Hepatocyte (in vitro differentiated cells): ENCODE measurements at regions not wholly inside any gene's neighbourhood (a gene's known extent, or its start where the extent isn't known, plus 50 kb on each side); places are given as distances from the start of the nearest gene placed in this dataset.

Source experiments
- CTCF ChIP-seq: fragments of 200-600 bp; sonication (generic); IDR thresholded peaks from 2 replicates; pipeline ENCODE4 v1.5.1; 2016; ENCODE audit warnings: antibody characterized with exemption, mild to moderate bottlenecking; ENCODE audit not compliant: poor library complexity
- EZH2 ChIP-seq: fragments of 200-600 bp; sonication (generic); IDR thresholded peaks from 2 replicates; pipeline ENCODE4 v1.6.1; 2016; ENCODE audit warnings: antibody characterized with exemption, mild to moderate bottlenecking, borderline replicate concordance
- EZH2phosphoT487 ChIP-seq: fragments of 200-600 bp; sonication (generic); IDR thresholded peaks from one replicate; pipeline ENCODE4 v1.6.1; 2018; ENCODE audit warnings: antibody characterized with exemption, mild to moderate bottlenecking, low read depth, moderate library complexity; ENCODE audit not compliant: unreplicated experiment, severe bottlenecking

- TF ChIP-seq CTCF (no peak), EZH2 (no peak), EZH2phosphoT487 (no peak)
These were observed 244.3 kb downstream of the CCER1 start for GRCh38 chr12:90710711-90711110.
